Retinal pigment epithelial cell (primary cell): ENCODE measurements at regions not wholly inside any gene's neighbourhood (a gene's known extent, or its start where the extent isn't known, plus 50 kb on each side); places are given as distances from the start of the nearest gene placed in this dataset.

Experiments
- DNase-seq: peaks from one replicate; pipeline ENCODE4 v3.0.0-alpha.2; 2010; ENCODE audit warnings: low read depth
- H3K4me3 ChIP-seq: 2 replicates; pipeline ENCODE4 v1.5.1; 2011; ENCODE audit warnings: mild to moderate bottlenecking, low read length, control low read depth, moderate library complexity
- TF ChIP-seq, protein P1 (sequence below): conservative IDR thresholded peaks from 2 replicates; pipeline ENCODE4 v1.5.1; 2011; ENCODE audit warnings: low read depth, low read length, control low read depth, inconsistent platforms

- TF ChIP-seq, protein P1, sequence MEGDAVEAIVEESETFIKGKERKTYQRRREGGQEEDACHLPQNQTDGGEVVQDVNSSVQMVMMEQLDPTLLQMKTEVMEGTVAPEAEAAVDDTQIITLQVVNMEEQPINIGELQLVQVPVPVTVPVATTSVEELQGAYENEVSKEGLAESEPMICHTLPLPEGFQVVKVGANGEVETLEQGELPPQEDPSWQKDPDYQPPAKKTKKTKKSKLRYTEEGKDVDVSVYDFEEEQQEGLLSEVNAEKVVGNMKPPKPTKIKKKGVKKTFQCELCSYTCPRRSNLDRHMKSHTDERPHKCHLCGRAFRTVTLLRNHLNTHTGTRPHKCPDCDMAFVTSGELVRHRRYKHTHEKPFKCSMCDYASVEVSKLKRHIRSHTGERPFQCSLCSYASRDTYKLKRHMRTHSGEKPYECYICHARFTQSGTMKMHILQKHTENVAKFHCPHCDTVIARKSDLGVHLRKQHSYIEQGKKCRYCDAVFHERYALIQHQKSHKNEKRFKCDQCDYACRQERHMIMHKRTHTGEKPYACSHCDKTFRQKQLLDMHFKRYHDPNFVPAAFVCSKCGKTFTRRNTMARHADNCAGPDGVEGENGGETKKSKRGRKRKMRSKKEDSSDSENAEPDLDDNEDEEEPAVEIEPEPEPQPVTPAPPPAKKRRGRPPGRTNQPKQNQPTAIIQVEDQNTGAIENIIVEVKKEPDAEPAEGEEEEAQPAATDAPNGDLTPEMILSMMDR, result no peak
- H3K4me3 ChIP-seq, result no peak overlapping the region
- no peak for DNase-seq
Observed at GRCh38 chr4:19400820-19401219, 850.9 kb upstream of the SLIT2 start.

DNA sequence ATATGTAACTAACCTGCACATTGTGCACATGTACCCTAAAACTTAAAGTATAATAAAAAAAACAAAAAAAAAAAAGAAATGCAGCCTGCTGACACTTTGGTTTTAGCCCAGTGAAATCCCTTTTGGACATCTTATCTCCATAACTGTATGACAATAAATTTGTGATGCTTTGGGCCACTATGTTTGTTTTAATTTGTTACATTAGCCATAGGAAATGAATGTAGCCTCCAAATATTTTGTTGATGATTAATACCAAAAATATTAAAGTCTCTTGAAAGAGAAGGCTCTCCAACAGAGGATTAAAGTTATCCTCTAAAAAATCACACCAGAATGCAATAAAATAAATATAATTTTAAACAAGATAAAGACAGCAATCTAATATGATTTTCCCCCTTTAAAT is 852.7 kb upstream of the SLIT2 start:
- no peak overlapping the region for H3K4me3 ChIP-seq
- TF ChIP-seq, protein P1, result no peak
- DNase-seq, result no peak

GRCh38 chr4:19386786-19387185 is 864.9 kb upstream of the SLIT2 start:
- TF ChIP-seq, protein P1, result no peak
- no peak overlapping the region for H3K4me3 ChIP-seq
- DNase-seq, result no peak

GRCh38 chr4:19382993-19383756 is 868.5 kb upstream of the SLIT2 start:
- TF ChIP-seq, protein P1, result no peak

GRCh38 chr4:19381068-19381467 is 870.6 kb upstream of the SLIT2 start:
- peak; percentile 58 for DNase-seq
- TF ChIP-seq, protein P1, result no peak
- no peak overlapping the region for H3K4me3 ChIP-seq

More at GRCh38 chr4:19382993-19383756, 868.5 kb upstream of the SLIT2 start:
- DNase-seq, result peak; percentile 71
- H3K4me3 ChIP-seq, result no peak overlapping the region

GRCh38 chr4:19380600-19380999 is 871.1 kb upstream of the SLIT2 start:
- H3K4me3 ChIP-seq, result no peak overlapping the region
- DNase-seq, result no peak
- TF ChIP-seq, protein P1, result no peak

- TF ChIP-seq, protein P1, result no peak
- DNase-seq, result no peak
- H3K4me3 ChIP-seq, result no peak overlapping the region
Observed at GRCh38 chr4:19379191-19379708, 872.5 kb upstream of the SLIT2 start.
